Subcutaneous abdominal adipose tissue (tissue), 5 donors: ENCODE measurements at regions not wholly inside any gene's neighbourhood (a gene's known extent, or its start where the extent isn't known, plus 50 kb on each side); places are given as distances from the start of the nearest gene placed in this dataset.

Source experiments
- H3K27ac ChIP-seq: one replicate; pipeline ENCODE4 v1.7.0; 2013; ENCODE audit warnings: low read depth, mild to moderate bottlenecking, inconsistent platforms, low read length, moderate library complexity
- H3K27me3 ChIP-seq, 5 donors: one replicate each; pipeline ENCODE4 v1.7.0; 2013; ENCODE audit warnings: low read length in 5 of 5, inconsistent platforms in 1 of 5; ENCODE audit not compliant: control insufficient read depth in 5 of 5, insufficient read depth in 4 of 5
- H3K36me3 ChIP-seq, 5 donors: one replicate each; pipeline ENCODE4 v1.7.0; 2013; ENCODE audit warnings: low read length in 5 of 5; ENCODE audit not compliant: control insufficient read depth in 5 of 5, insufficient read depth in 5 of 5
- H3K4me1 ChIP-seq, 5 donors: one replicate each; pipeline ENCODE4 v1.7.0; 2013; ENCODE audit warnings: low read length in 5 of 5, mild to moderate bottlenecking in 3 of 5, moderate library complexity in 1 of 5; ENCODE audit not compliant: control insufficient read depth in 5 of 5, insufficient read depth in 5 of 5
- H3K4me3 ChIP-seq, 5 donors: one replicate each; pipeline ENCODE4 v1.7.0; 2013; ENCODE audit warnings: low read length in 5 of 5, low read depth in 1 of 5
- H3K9ac ChIP-seq, 5 donors: one replicate each; pipeline ENCODE4 v1.7.0; 2013; ENCODE audit warnings: low read length in 5 of 5, mild to moderate bottlenecking in 4 of 5, moderate library complexity in 3 of 5
- H3K9me3 ChIP-seq, 5 donors: one replicate each; pipeline ENCODE4 v1.7.0; 2013; ENCODE audit warnings: low read length in 5 of 5; ENCODE audit not compliant: control insufficient read depth in 5 of 5
- donor health status: healthy.
- donor health status: healthy.
- donor health status: healthy.
- donor health status: healthy.
- donor health status: healthy.

- peaks cover 0 to 18% (median 14%) of the 10 kb centered on the region in 5 donors for H3K27me3 ChIP-seq
- H3K27ac ChIP-seq: no peak overlapping the region
- no peak overlapping the region for H3K9ac ChIP-seq
- H3K4me1 ChIP-seq: peaks cover 0 to 3% (median 0%) of the 10 kb centered on the region in 5 donors
- H3K9me3 ChIP-seq: peaks cover 0 to 10% (median 4%) of the 10 kb centered on the region in 5 donors
- H3K4me3 ChIP-seq: no peak overlapping the region
- H3K36me3 ChIP-seq: no peaks in the 10 kb centered on the region
Observed at GRCh38 chr11:31871310-31872075, 60.4 kb upstream of the PAX6 start.

- no peak overlapping the region for H3K27ac ChIP-seq
- no peak overlapping the region for H3K9ac ChIP-seq
- no peak overlapping the region for H3K4me3 ChIP-seq
- peaks cover 0 to 10% (median 4%) of the 10 kb centered on the region in 5 donors for H3K9me3 ChIP-seq
- H3K36me3 ChIP-seq: no peaks in the 10 kb centered on the region
- H3K4me1 ChIP-seq: peaks cover 0 to 3% (median 0%) of the 10 kb centered on the region in 5 donors
- H3K27me3 ChIP-seq: peaks cover 0 to 14% (median 13%) of the 10 kb centered on the region in 5 donors
Observed at GRCh38 chr11:31870609-31871309, 59.6 kb upstream of the PAX6 start.

GRCh38 chr11:31869986-31870385 lies 58.9 kb upstream of the PAX6 start:
- Histone ChIP-seq H3K9ac (no peak overlapping the region), H3K4me1 (peaks cover 0 to 3% (median 0%) of the 10 kb centered on the region in 5 donors), H3K4me3 (no peak overlapping the region), H3K9me3 (peaks cover 0 to 10% (median 4%) of the 10 kb centered on the region in 5 donors), H3K36me3 (no peaks in the 10 kb centered on the region), H3K27ac (no peak overlapping the region), H3K27me3 (peaks cover 0 to 20% (median 14%) of the 10 kb centered on the region in 5 donors)

DNA sequence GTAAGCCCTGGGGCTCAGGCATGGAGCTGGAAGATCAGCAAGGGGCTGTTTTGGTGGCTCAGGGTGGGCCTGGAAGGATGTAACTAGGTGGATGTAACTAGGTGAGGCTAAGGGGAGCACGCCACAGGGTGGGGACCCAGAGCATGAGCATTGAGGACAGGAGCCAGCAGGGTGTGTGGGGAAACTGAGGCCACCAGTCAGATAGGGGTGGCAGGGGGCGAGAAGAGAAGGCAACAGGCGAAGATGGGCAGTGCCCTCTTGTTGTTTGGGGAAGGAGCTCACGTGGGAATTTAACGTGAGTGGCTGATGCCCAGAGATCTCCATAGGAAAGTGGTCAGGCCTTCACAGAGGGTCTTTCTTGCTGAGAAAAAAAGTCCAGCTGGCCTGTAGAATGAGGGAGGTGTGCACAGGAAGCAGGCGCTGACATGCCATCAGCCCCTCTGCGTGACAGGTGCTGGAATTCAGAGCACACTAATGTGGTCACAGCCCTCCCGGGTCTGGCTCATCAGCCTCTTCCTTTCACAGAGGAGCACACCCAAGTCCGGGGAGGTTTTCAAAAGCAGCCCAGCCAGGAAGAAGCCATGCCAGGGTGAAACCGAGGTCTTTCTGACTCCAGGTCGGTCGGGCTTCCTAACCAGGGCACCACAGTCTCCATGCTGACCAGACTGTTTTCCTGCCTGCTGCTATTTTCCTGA lies 54.6 kb upstream of the PAX6 start:
- H3K9ac ChIP-seq: no peak overlapping the region
- no peak overlapping the region for H3K4me3 ChIP-seq
- no peaks in the 10 kb centered on the region for H3K4me1 ChIP-seq
- no peaks in the 10 kb centered on the region for H3K36me3 ChIP-seq
- H3K9me3 ChIP-seq: peaks cover 0 to 10% (median 4%) of the 10 kb centered on the region in 5 donors
- H3K27me3 ChIP-seq: peaks cover 0 to 12% (median 7%) of the 10 kb centered on the region in 5 donors
- no peak overlapping the region for H3K27ac ChIP-seq

DNA sequence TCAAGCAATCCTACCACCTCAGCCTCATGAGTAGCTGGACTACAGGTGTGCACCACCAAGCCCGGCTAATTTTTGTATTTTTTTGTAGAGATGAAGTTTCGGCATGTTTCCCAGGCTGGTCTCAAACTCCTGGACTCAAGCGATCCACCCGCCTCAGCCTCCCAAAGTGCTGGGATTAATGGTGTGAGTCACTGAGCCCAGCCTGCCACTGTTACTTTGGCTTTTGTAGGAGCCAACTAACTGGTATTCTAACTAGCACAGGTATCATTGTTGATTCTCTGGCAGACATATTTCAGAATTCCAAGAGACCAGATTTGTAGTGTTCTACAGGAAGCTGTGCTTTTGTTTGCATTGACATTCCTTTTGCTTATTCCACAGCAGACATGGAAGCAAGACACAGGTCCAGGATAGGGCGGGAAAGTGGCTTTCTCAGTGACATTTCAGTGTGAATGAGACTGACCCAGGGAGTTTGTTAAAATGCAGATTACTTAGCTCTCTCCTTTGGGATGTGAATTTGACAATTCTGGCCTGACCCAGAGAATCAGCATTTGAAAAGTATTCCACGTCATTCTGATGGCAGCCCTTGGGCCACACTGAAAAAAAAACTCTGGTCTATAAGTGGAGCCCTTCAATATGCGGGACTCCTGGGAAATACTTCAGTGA lies 52.2 kb upstream of the PAX6 start:
- Histone ChIP-seq H3K4me1 (no peaks in the 10 kb centered on the region), H3K4me3 (no peak overlapping the region), H3K27ac (no peak overlapping the region), H3K9ac (no peak overlapping the region), H3K9me3 (peaks cover 0 to 10% (median 4%) of the 10 kb centered on the region in 5 donors), H3K27me3 (peaks cover 0 to 11% (median 0%) of the 10 kb centered on the region in 5 donors), H3K36me3 (no peaks in the 10 kb centered on the region)

GRCh38 chr11:31861011-31861410 lies 49.9 kb upstream of the PAX6 start:
- Histone ChIP-seq H3K36me3 (no peaks in the 10 kb centered on the region), H3K9ac (no peak overlapping the region), H3K4me3 (no peak overlapping the region), H3K4me1 (no peaks in the 10 kb centered on the region), H3K9me3 (no peaks in the 10 kb centered on the region), H3K27me3 (peaks cover 0 to 11% (median 0%) of the 10 kb centered on the region in 5 donors), H3K27ac (no peak overlapping the region)
